ENCODE measurements at regions not wholly inside any gene's neighbourhood (a gene's known extent, or its start where the extent isn't known, plus 50 kb on each side); places are given as distances from the start of the nearest gene placed in this dataset.
"Not testable (repeated sequence)": the region's sequence is repeated elsewhere in the genome, so short reads cannot be mapped to it uniquely, and the experiment has no call there.

GRCh38 chr17:31770501-31770900, 88.5 kb downstream of the COPRS start:
- not testable (repeated sequence) for TF ChIP-seq CTCF (IDR thresholded peaks at IDR 0.05); EZH2 (IDR thresholded peaks at IDR 0.05; ENCODE audit: borderline replicate concordance, insufficient read depth, low read depth, low read length, poor library complexity, severe bottlenecking)
